ENCODE measurements at regions not wholly inside any gene's neighbourhood (a gene's known extent, or its start where the extent isn't known, plus 50 kb on each side); places are given as distances from the start of the nearest gene placed in this dataset.

GRCh38 chrX:113793563-113793962, 790.3 kb upstream of the HTR2C start:
- DNase-seq (ENCODE audit: low read depth in 1 of 2, low spot score in 2 of 2) (no peak), FAIRE-seq (peak; percentile 48)
- Histone ChIP-seq H2BK20ac (ENCODE audit: low read length) (no peak overlapping the region), H2AFZ (ENCODE audit: low read length) (no peak overlapping the region), H3K27me3 (replicated peaks in 1 of 4; ENCODE audit: control insufficient read depth in 3 of 4, extremely low read depth in 1 of 4, insufficient read depth in 3 of 4, low read length in 3 of 4) (no peaks in the 10 kb centered on the region), H3K9me3 (ENCODE audit: insufficient read depth in 2 of 2, low read depth in 1 of 2, low read length in 1 of 2) (no peaks in the 10 kb centered on the region), H3K4me2 (ENCODE audit: insufficient read depth in 1 of 2, low read depth in 2 of 2, low read length in 2 of 2) (no peak overlapping the region), H3K79me1 (ENCODE audit: low read depth, low read length) (no peaks in the 10 kb centered on the region), H2BK12ac (ENCODE audit: low read depth, low read length) (no peak overlapping the region), H3K56ac (replicated peaks; ENCODE audit: insufficient read length, low read depth, low read length) (no peak overlapping the region), H4K5ac (ENCODE audit: insufficient read length, low read depth, low read length) (no peak overlapping the region), H2AK5ac (ENCODE audit: low read depth, low read length) (no peak overlapping the region), H3K18ac (ENCODE audit: extremely low read depth, low read length) (no peak overlapping the region), H3K4me1 (replicated peaks in 1 of 4; ENCODE audit: control insufficient read depth in 3 of 4, insufficient read depth in 4 of 4, low read length in 3 of 4) (peaks cover 0 to 3% (median 0%) of the 10 kb centered on the region in 4 experiments; a peak in 3 of 7 replicates), H3K23ac (ENCODE audit: insufficient read length) (no peak overlapping the region), H3K36me3 (ENCODE audit: control insufficient read depth in 2 of 4, insufficient read depth in 4 of 4, low read length in 3 of 4) (no peaks in the 10 kb centered on the region; a peak in 1 of 8 replicates), H3K4ac (replicated peaks; ENCODE audit: insufficient read length, low read depth, low read length) (no peak overlapping the region), H3K14ac (ENCODE audit: insufficient read length) (no peak overlapping the region), H2BK15ac (ENCODE audit: low read length) (no peak overlapping the region), H3K9ac (replicated peaks in 1 of 4; ENCODE audit: extremely low read depth in 1 of 4, low read depth in 3 of 4, low read length in 3 of 4) (no peak overlapping the region), H2BK120ac (replicated peaks; ENCODE audit: low read depth, low read length) (no peak overlapping the region), H4K91ac (replicated peaks; ENCODE audit: insufficient read length, low read length) (no peak overlapping the region), H3K79me2 (ENCODE audit: control insufficient read depth in 1 of 2, insufficient read depth in 2 of 2, low read length in 2 of 2) (no peaks in the 10 kb centered on the region), H3K23me2 (ENCODE audit: low read depth, low read length) (no peaks in the 10 kb centered on the region), H4K20me1 (replicated peaks in 1 of 2; ENCODE audit: control insufficient read depth in 1 of 2, insufficient read depth in 2 of 2, low read length in 2 of 2) (no peaks in the 10 kb centered on the region), H2BK5ac (ENCODE audit: low read depth, low read length) (no peak overlapping the region), H3K27ac (ENCODE audit: low read depth, low read length) (no peak overlapping the region), H4K8ac (ENCODE audit: extremely low read depth, insufficient read depth, low read length) (no peak overlapping the region), H3K4me3 (ENCODE audit: extremely low read depth in 1 of 4, insufficient read depth in 2 of 4, low read depth in 3 of 4, low read length in 4 of 4) (no peak overlapping the region)
- TF ChIP-seq CREB1 (IDR thresholded peaks at IDR 0.05) (no peak), E2F6 (IDR thresholded peaks at IDR 0.05) (no peak), CHD2 (IDR thresholded peaks at IDR 0.05; ENCODE audit: low read length) (no peak), FOSL1 (IDR thresholded peaks at IDR 0.05; ENCODE audit: insufficient read depth, low read depth, low read length) (no peak), SUZ12 (IDR thresholded peaks at IDR 0.05; ENCODE audit: low read length) (no peak), SIRT6 (IDR thresholded peaks at IDR 0.05; ENCODE audit: low read length) (no peak), CBX8 (IDR thresholded peaks at IDR 0.05; ENCODE audit: borderline replicate concordance, low read depth, low read length) (no peak)
- 77% methylated on average over 4 of the region's 4 CpGs; no CpG with 5 or more reads in 1 of the 2 experiments for WGBS, 2 experiments (ENCODE audit: extremely low coverage in 1 of 2, insufficient coverage in 1 of 2, insufficient read length in 1 of 2, insufficient replicate concordance in 2 of 2, low coverage in 1 of 2, low lambda C conversion rate in 2 of 2, missing lambda C conversion rate in 1 of 2)
- POLR2A ChIA-PET (ENCODE audit: partially characterized antibody) = no interaction called here
- CTCF ChIA-PET (ENCODE audit: partially characterized antibody) = interaction anchor here (0.6 kb wide), 1 partner anchor 92 kb away, joined by 3 read pairs; no protein-coding TSS in a partner anchor
